ENCODE measurements at regions not wholly inside any gene's neighbourhood (a gene's known extent, or its start where the extent isn't known, plus 50 kb on each side); places are given as distances from the start of the nearest gene placed in this dataset.

DNA sequence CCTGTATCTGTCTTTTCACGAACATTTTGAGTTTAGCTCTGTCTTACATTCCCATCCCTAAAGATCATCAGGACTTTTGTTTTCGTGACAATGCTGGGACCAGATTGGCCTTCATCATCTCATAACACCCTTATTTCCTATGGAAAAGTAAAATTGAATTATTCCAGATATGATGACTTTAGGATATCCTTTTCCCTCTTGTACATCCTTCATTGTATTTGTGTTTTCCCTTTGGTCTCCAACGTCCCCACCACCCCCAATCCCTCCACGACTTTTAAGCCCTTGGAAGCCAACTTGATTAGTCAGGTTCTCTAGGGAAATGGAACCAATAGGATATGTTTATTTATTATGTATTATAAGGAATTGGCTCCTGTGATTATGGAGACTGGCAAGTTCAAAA lies 167.6 kb downstream of the ARL4A start:
- TF ChIP-seq, protein P1, sequence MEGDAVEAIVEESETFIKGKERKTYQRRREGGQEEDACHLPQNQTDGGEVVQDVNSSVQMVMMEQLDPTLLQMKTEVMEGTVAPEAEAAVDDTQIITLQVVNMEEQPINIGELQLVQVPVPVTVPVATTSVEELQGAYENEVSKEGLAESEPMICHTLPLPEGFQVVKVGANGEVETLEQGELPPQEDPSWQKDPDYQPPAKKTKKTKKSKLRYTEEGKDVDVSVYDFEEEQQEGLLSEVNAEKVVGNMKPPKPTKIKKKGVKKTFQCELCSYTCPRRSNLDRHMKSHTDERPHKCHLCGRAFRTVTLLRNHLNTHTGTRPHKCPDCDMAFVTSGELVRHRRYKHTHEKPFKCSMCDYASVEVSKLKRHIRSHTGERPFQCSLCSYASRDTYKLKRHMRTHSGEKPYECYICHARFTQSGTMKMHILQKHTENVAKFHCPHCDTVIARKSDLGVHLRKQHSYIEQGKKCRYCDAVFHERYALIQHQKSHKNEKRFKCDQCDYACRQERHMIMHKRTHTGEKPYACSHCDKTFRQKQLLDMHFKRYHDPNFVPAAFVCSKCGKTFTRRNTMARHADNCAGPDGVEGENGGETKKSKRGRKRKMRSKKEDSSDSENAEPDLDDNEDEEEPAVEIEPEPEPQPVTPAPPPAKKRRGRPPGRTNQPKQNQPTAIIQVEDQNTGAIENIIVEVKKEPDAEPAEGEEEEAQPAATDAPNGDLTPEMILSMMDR (conservative IDR thresholded peaks at IDR 0.05; ENCODE audit: low read length): no peak
- TF ChIP-seq EZH2phosphoT487 (IDR thresholded peaks at IDR 0.05; ENCODE audit: borderline replicate concordance, low read depth, low read length): no peak

Data from OCI-LY7 (cell line).